Smooth muscle cell (in vitro differentiated cells): ENCODE measurements at regions not wholly inside any gene's neighbourhood (a gene's known extent, or its start where the extent isn't known, plus 50 kb on each side); places are given as distances from the start of the nearest gene placed in this dataset.
A peak's percentile ranks its signal among the peaks of the same experiment; 100 is the strongest.

Experiments
- DNase-seq: peaks from one replicate; lab custom pipeline; 2025; ENCODE audit not compliant: unreplicated experiment; lab: John Stamatoyannopoulos, UW
- H2AFZ ChIP-seq: fragments of 200-600 bp; sonication (generic); 2 replicates; pipeline ENCODE4 v1.6.0; 2016; ENCODE audit warnings: antibody characterized with exemption, low read depth, mild to moderate bottlenecking
- H3F3A ChIP-seq: fragments of 200-600 bp; sonication (generic); 2 replicates; pipeline ENCODE4 v1.6.0; 2017; ENCODE audit warnings: antibody characterized with exemption, low read depth
- H3K27ac ChIP-seq: fragments of 200-600 bp; sonication (generic); 2 replicates; pipeline ENCODE4 v1.5.1; 2016; ENCODE audit warnings: low read depth, mild to moderate bottlenecking
- H3K27me3 ChIP-seq: fragments of 200-600 bp; sonication (generic); 2 replicates; pipeline ENCODE4 v1.6.1; 2016; ENCODE audit warnings: low read depth, mild to moderate bottlenecking
- H3K36me3 ChIP-seq: fragments of 200-600 bp; sonication (generic); 2 replicates; pipeline ENCODE4 v1.5.1; 2016; ENCODE audit warnings: low read depth
- H3K4me1 ChIP-seq: fragments of 200-600 bp; sonication (generic); 2 replicates; pipeline ENCODE4 v1.5.1; 2016; ENCODE audit warnings: low read depth
- H3K4me2 ChIP-seq: fragments of 200-600 bp; sonication (generic); 2 replicates; pipeline ENCODE4 v1.6.0; 2016; ENCODE audit warnings: mild to moderate bottlenecking
- H3K4me3 ChIP-seq: fragments of 200-600 bp; sonication (generic); 2 replicates; pipeline ENCODE4 v1.5.1; 2016; ENCODE audit warnings: mild to moderate bottlenecking
- H3K79me2 ChIP-seq: fragments of 200-600 bp; sonication (generic); 2 replicates; pipeline ENCODE4 v1.6.0; 2016; ENCODE audit warnings: low read depth, mild to moderate bottlenecking
- H3K9ac ChIP-seq: fragments of 200-600 bp; sonication (generic); 2 replicates; pipeline ENCODE4 v1.6.0; 2016; ENCODE audit warnings: low read depth
- H3K9me3 ChIP-seq: fragments of 200-600 bp; sonication (generic); replicated peaks from 2 replicates; pipeline ENCODE4 v1.5.1; 2016; ENCODE audit warnings: low read depth
- H4K20me1 ChIP-seq: fragments of 200-600 bp; sonication (generic); 2 replicates; pipeline ENCODE4 v1.6.0; 2016; ENCODE audit warnings: low read depth
- CTCF ChIP-seq: fragments of 200-600 bp; sonication (generic); IDR thresholded peaks from 2 replicates; pipeline ENCODE4 v1.5.1; 2017; ENCODE audit warnings: borderline replicate concordance, mild to moderate bottlenecking, antibody characterized with exemption; ENCODE audit not compliant: insufficient read depth, poor library complexity, severe bottlenecking
- WGBS: methylation state at CpG from one replicate; pipeline ENCODE4 v1.1.7; 2016; ENCODE audit warnings: low lambda C conversion rate; 5-methylcytosine and 5-hydroxymethylcytosine counted together

- no peaks in the 10 kb centered on the region for H3K79me2 ChIP-seq
- DNase-seq, result no peak
- no peaks in the 10 kb centered on the region for H3K4me1 ChIP-seq
- no peaks in the 10 kb centered on the region for H3K36me3 ChIP-seq
- H3F3A ChIP-seq, result no peaks in the 10 kb centered on the region
- no peaks in the 10 kb centered on the region for H3K27me3 ChIP-seq
- no peak for TF ChIP-seq CTCF
- H3K27ac ChIP-seq, result no peak overlapping the region
- H3K4me3 ChIP-seq, result no peak overlapping the region
- H2AFZ ChIP-seq, result peak overlapping the region; percentile 77
- H3K9me3 ChIP-seq, result no peaks in the 10 kb centered on the region
- H3K9ac ChIP-seq, result no peak overlapping the region
- no peaks in the 10 kb centered on the region for H4K20me1 ChIP-seq
- no peak overlapping the region for H3K4me2 ChIP-seq
Measured at GRCh38 chr1:187715483-187715882, 886.7 kb downstream of the PLA2G4A start.

- Histone ChIP-seq H3K4me2 (no peak overlapping the region), H3K27me3 (no peaks in the 10 kb centered on the region), H3K9me3 (no peaks in the 10 kb centered on the region), H3K27ac (no peak overlapping the region), H3K4me3 (no peak overlapping the region), H2AFZ (no peak overlapping the region), H3K79me2 (no peaks in the 10 kb centered on the region), H3F3A (no peaks in the 10 kb centered on the region), H3K9ac (no peak overlapping the region), H4K20me1 (no peaks in the 10 kb centered on the region), H3K4me1 (no peaks in the 10 kb centered on the region), H3K36me3 (no peaks in the 10 kb centered on the region)
- WGBS, result 96% methylated on average over 1 of the region's 1 CpG
- DNase-seq, result no peak
- TF ChIP-seq CTCF, result no peak
Measured at GRCh38 chr1:187716160-187716559, 887.4 kb downstream of the PLA2G4A start.

- H3K79me2 ChIP-seq, result no peaks in the 10 kb centered on the region
Measured at GRCh38 chr1:187718527-187718926, 889.8 kb downstream of the PLA2G4A start.

More at GRCh38 chr1:187718527-187718926, 889.8 kb downstream of the PLA2G4A start:
- Histone ChIP-seq H3K9me3 (no peaks in the 10 kb centered on the region), H2AFZ (no peak overlapping the region), H3K4me2 (no peak overlapping the region), H3K27me3 (no peaks in the 10 kb centered on the region), H3K9ac (no peak overlapping the region), H3K4me1 (no peaks in the 10 kb centered on the region), H3K27ac (no peak overlapping the region), H3F3A (no peaks in the 10 kb centered on the region), H3K4me3 (no peak overlapping the region), H3K36me3 (no peaks in the 10 kb centered on the region), H4K20me1 (no peaks in the 10 kb centered on the region)
- 83% methylated on average over 3 of the region's 3 CpGs for WGBS
- DNase-seq, result no peak
- TF ChIP-seq CTCF, result no peak
